ENCODE measurements at regions not wholly inside any gene's neighbourhood (a gene's known extent, or its start where the extent isn't known, plus 50 kb on each side); places are given as distances from the start of the nearest gene placed in this dataset.

DNA sequence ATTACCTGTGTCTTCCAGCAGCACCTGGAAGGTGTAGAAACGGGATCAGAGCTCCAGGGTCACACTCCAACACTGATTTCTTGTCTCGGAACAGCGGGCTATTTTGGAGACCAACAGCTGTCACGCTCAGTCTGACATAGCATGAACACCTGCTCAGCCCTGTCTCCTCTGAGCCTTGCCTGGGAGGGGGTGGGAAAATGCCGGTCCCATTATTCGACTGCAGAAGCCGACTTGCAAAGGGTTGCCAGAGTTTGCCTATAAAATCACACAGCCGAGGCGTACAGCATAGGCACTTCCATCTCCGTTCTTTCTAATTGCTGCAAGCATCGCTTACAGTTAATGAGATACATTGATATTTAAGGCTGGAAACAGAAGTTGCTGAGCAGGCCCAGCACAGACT, 300.8 kb upstream of the MSX2 start:
- no peak for DNase-seq (ENCODE audit: low spot score in 2 of 2)
- peaks cover 4% of the 10 kb centered on the region for H3K27me3 ChIP-seq
- H3K4me1 ChIP-seq, result peaks cover 33% of the 10 kb centered on the region
- 92% methylated on average over 8 of the region's 11 CpGs for WGBS
- TF ChIP-seq POLR2A (IDR thresholded peaks at IDR 0.05) (no peak), EP300 (IDR thresholded peaks at IDR 0.05) (no peak), POLR2AphosphoS5 (IDR thresholded peaks at IDR 0.05) (no peak)
- TF ChIP-seq, protein P1, sequence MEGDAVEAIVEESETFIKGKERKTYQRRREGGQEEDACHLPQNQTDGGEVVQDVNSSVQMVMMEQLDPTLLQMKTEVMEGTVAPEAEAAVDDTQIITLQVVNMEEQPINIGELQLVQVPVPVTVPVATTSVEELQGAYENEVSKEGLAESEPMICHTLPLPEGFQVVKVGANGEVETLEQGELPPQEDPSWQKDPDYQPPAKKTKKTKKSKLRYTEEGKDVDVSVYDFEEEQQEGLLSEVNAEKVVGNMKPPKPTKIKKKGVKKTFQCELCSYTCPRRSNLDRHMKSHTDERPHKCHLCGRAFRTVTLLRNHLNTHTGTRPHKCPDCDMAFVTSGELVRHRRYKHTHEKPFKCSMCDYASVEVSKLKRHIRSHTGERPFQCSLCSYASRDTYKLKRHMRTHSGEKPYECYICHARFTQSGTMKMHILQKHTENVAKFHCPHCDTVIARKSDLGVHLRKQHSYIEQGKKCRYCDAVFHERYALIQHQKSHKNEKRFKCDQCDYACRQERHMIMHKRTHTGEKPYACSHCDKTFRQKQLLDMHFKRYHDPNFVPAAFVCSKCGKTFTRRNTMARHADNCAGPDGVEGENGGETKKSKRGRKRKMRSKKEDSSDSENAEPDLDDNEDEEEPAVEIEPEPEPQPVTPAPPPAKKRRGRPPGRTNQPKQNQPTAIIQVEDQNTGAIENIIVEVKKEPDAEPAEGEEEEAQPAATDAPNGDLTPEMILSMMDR (IDR thresholded peaks at IDR 0.05), result no peak
- H3K36me3 ChIP-seq, result no peaks in the 10 kb centered on the region
- H3K4me3 ChIP-seq, result no peak overlapping the region
- H3K9me3 ChIP-seq, result no peaks in the 10 kb centered on the region
- H3K27ac ChIP-seq, result no peak overlapping the region

DNA sequence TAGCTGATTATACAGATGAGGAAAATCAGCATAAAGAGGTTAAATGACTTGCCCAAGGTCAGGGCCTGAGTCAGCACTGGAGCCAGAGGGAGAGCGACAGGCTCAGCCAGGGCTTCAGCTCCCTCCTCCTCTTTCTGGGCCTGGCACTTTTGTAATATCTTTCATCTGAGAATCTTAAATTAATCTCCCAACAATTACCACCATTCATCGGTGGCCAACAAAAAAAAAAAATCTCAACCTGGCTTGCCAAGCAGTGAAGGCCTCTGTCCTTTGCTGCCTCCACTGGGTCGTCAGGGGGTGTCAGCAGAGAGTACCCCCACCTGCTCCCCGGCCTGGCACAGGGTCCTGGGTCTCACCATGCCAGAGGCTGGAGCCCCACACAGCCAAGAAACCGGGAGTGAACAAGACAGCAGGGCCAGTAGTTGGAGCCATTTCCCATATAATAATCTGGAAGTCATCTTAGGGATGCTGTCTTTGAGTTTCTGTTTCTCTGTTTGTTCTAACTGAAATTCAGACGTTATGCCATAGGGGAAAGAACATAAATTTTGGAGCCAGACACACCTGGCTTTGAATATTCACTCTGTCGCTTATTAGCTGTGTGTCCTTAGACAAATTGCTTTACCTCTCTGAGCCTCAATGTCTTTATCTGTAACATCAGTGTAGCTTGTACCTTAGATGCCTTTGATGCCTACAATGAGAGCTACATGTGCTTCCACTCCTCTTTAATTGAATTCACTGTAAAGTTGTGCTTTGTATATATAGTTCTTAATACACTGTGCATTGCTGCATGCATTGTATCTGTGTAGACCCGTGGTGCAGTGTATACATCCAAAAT, 299.9 kb upstream of the MSX2 start:
- no peaks in the 10 kb centered on the region for H3K27me3 ChIP-seq
- H3K9me3 ChIP-seq, result no peaks in the 10 kb centered on the region
- H3K27ac ChIP-seq, result no peak overlapping the region
- no peak for DNase-seq (ENCODE audit: low spot score in 2 of 2)
- 36% methylated on average over 7 of the region's 8 CpGs for WGBS
- no peaks in the 10 kb centered on the region for H3K36me3 ChIP-seq
- peaks cover 26% of the 10 kb centered on the region for H3K4me1 ChIP-seq
- no peak overlapping the region for H3K4me3 ChIP-seq
- TF ChIP-seq POLR2A (IDR thresholded peaks at IDR 0.05), result no peak
- TF ChIP-seq EP300 (IDR thresholded peaks at IDR 0.05), result no peak
- TF ChIP-seq, protein P1 (IDR thresholded peaks at IDR 0.05), result no peak
- TF ChIP-seq POLR2AphosphoS5 (IDR thresholded peaks at IDR 0.05), result no peak

DNA sequence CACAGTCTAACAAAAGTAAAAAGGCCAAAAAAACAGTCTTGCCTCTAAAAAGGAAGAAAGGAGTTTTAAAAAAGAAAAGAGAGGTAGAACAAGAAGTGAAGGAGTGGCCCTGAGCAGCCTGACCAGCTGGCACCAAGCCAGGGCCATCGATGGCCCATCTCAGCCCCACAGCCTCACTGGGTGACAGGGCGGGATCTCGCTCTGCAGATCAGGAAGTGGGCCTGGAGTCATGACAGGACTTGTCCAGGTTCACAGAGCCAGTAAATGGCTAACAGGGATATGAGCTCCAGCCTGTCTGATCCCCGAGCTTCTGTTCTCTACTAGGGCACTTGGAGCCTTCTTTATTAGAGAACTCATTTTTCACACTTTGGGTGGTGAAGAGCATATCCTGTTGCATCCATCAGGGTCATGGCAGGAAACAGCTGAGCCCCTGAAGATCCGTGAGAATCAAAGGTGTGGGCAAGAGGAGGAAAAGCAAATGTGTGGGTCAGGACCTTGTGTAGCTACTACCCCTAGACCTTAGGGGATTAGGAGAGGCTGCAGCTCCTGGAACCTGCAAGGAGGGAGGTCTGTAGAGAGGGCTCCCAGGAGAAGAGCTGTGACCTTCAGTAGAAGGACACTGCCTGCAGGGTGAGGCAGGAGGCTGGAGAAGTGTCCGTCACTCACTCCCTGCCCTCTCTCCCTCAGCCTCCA, 299.0 kb upstream of the MSX2 start:
- no peaks in the 10 kb centered on the region for H3K36me3 ChIP-seq
- H3K4me3 ChIP-seq, result no peak overlapping the region
- 43% methylated on average over 6 of the region's 6 CpGs for WGBS
- DNase-seq (ENCODE audit: low spot score in 2 of 2), result no peak
- TF ChIP-seq, protein P1 (IDR thresholded peaks at IDR 0.05), result no peak
- no peak for TF ChIP-seq EP300 (IDR thresholded peaks at IDR 0.05)
- no peak for TF ChIP-seq POLR2AphosphoS5 (IDR thresholded peaks at IDR 0.05)
- TF ChIP-seq POLR2A (IDR thresholded peaks at IDR 0.05), result no peak
- peaks cover 26% of the 10 kb centered on the region for H3K4me1 ChIP-seq
- no peak overlapping the region for H3K27ac ChIP-seq
- no peaks in the 10 kb centered on the region for H3K9me3 ChIP-seq
- H3K27me3 ChIP-seq, result no peaks in the 10 kb centered on the region

DNA sequence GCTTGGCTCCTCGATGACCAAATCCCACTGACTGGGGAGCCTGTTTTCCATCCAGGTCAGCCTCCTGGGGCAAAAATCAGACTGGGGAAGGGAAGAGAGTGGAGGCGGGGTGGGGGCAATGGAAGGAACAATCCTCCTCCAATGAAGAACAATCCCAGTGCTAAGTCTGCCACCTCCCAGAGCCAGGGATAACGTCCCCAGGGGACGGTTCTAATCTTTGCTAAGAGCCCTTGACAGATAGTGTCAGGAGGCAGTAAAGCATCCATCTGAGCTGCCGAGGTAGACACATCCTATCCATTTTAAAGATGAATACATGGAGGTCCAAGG, 298.5 kb upstream of the MSX2 start:
- Histone ChIP-seq H3K27me3 (no peaks in the 10 kb centered on the region), H3K27ac (no peak overlapping the region), H3K9me3 (no peaks in the 10 kb centered on the region), H3K36me3 (no peaks in the 10 kb centered on the region), H3K4me3 (no peak overlapping the region), H3K4me1 (peaks cover 26% of the 10 kb centered on the region)
- no peak for DNase-seq (ENCODE audit: low spot score in 2 of 2)
- TF ChIP-seq POLR2A (IDR thresholded peaks at IDR 0.05) (no peak), POLR2AphosphoS5 (IDR thresholded peaks at IDR 0.05) (no peak), EP300 (IDR thresholded peaks at IDR 0.05) (no peak)
- TF ChIP-seq, protein P1 (IDR thresholded peaks at IDR 0.05), result no peak
- WGBS, result 39% methylated on average over 5 of the region's 5 CpGs

DNA sequence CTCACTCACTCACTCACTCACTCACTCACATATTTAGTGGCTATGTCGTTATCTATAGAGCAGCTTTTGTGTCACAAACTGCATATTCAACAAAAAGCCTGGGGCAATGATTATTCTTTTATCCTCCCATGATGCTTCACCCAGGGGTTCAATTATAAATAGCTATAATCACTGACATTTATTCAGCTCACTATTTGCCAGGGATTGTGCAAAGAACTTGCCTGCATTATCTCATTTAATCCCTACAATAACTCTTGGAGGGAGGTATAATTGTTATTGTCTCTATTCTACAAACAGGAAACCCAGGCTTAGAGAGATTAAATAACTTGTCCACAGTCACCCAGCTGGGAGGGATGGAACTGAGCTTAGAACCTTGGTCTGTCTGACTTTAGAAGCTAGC, 298.0 kb upstream of the MSX2 start:
- H3K4me1 ChIP-seq, result peaks cover 26% of the 10 kb centered on the region
- no peak for TF ChIP-seq POLR2AphosphoS5 (IDR thresholded peaks at IDR 0.05)
- TF ChIP-seq, protein P1 (IDR thresholded peaks at IDR 0.05), result no peak
- no peaks in the 10 kb centered on the region for H3K36me3 ChIP-seq
- no peak overlapping the region for H3K4me3 ChIP-seq
- no peak overlapping the region for H3K27ac ChIP-seq
- no peak for DNase-seq (ENCODE audit: low spot score in 2 of 2)
- WGBS, result 46% methylated on average over 1 of the region's 1 CpG
- no peaks in the 10 kb centered on the region for H3K9me3 ChIP-seq
- peaks cover under 1% of the 10 kb centered on the region for H3K27me3 ChIP-seq

Data from suprapubic skin (tissue), 4 donors.